IMR-90 (cell line): ENCODE measurements at regions not wholly inside any gene's neighbourhood (a gene's known extent, or its start where the extent isn't known, plus 50 kb on each side); places are given as distances from the start of the nearest gene placed in this dataset.

Experiments
- ATAC-seq: fragments of 200-7000 bp; cut with Tn5 transposase; 2 replicates; pipeline ENCODE4 v1.9.1; 2020; ENCODE audit warnings: low read depth, mild to moderate bottlenecking, moderate library complexity
- BruUV-seq: library from RNA; stranded (reverse); fragments of 400-500 nt; replicated peaks from 2 replicates; lab custom pipeline; 2021; lab: Mats Ljungman, UMichigan
- CTCF ChIA-PET: fragments of 300-600 bp; formaldehyde crosslinking; extraction: SDS; loops from one replicate; lab custom pipeline; 2021; ENCODE audit warnings: antibody characterized with exemption; lab: Yijun Ruan, JAX
- POLR2A ChIA-PET: fragments of 300-600 bp; sonication (Branson Sonifier 250); formaldehyde crosslinking; loops from one replicate; lab custom pipeline; 2022; ENCODE audit warnings: antibody characterized with exemption; ENCODE audit not compliant: unreplicated experiment; lab: Charles Lee
- DNase-seq: peaks from one replicate; pipeline ENCODE4 v3.0.0; 2013
- H2AFZ ChIP-seq: replicated peaks from 2 replicates; pipeline ENCODE3; 2013; ENCODE audit warnings: low read length, mild to moderate bottlenecking; ENCODE audit not compliant: poor library complexity
- H2AK5ac ChIP-seq: 2 replicates; pipeline ENCODE4 v1.6.1; 2013; ENCODE audit warnings: low read depth, low read length, inconsistent platforms
- H2AK9ac ChIP-seq: replicated peaks from 2 replicates; pipeline ENCODE3; 2013; ENCODE audit warnings: mild to moderate bottlenecking, low read depth, low read length, moderate library complexity; ENCODE audit not compliant: poor library complexity
- H2BK120ac ChIP-seq: 2 replicates; pipeline ENCODE4 v1.6.1; 2013; ENCODE audit warnings: low read depth, low read length, inconsistent platforms
- H2BK15ac ChIP-seq: 3 replicates; pipeline ENCODE4 v1.6.1; 2013; ENCODE audit warnings: low read depth, low read length, inconsistent platforms
- H2BK20ac ChIP-seq: 2 replicates; pipeline ENCODE4 v1.6.1; 2013; ENCODE audit warnings: low read depth, mild to moderate bottlenecking, inconsistent platforms, low read length, moderate library complexity
- H2BK5ac ChIP-seq: 2 replicates; pipeline ENCODE4 v1.6.1; 2013; ENCODE audit warnings: mild to moderate bottlenecking, low read depth, low read length, inconsistent platforms; ENCODE audit not compliant: poor library complexity, severe bottlenecking
- H3K14ac ChIP-seq: replicated peaks from 2 replicates; pipeline ENCODE4 v1.6.1; 2013; ENCODE audit warnings: low read depth, low read length, inconsistent platforms
- H3K18ac ChIP-seq: 2 replicates; pipeline ENCODE4 v1.6.1; 2013; ENCODE audit warnings: low read depth, low read length, control low read depth
- H3K23ac ChIP-seq: 2 replicates; pipeline ENCODE4 v1.6.1; 2013; ENCODE audit warnings: low read depth, low read length, inconsistent platforms
- H3K27ac ChIP-seq: 2 replicates; pipeline ENCODE4 v1.5.1; 2013; ENCODE audit warnings: mild to moderate bottlenecking, control low read depth, low read length; ENCODE audit not compliant: insufficient read depth
- H3K27me3 ChIP-seq: 2 replicates; pipeline ENCODE4 v1.6.1; 2013; ENCODE audit warnings: low read length; ENCODE audit not compliant: control insufficient read depth, insufficient read depth
- H3K36me3 ChIP-seq: 2 replicates; pipeline ENCODE4 v1.6.1; 2013; ENCODE audit warnings: low read length, mixed read lengths; ENCODE audit not compliant: control insufficient read depth, insufficient read depth
- H3K4ac ChIP-seq: 2 replicates; pipeline ENCODE4 v1.6.1; 2013; ENCODE audit warnings: low read depth, low read length, inconsistent platforms
- H3K4me1 ChIP-seq: 2 replicates; pipeline ENCODE4 v1.6.1; 2013; ENCODE audit warnings: low read length, mixed read lengths; ENCODE audit not compliant: control insufficient read depth, insufficient read depth
- H3K4me2 ChIP-seq: 2 replicates; pipeline ENCODE4 v1.6.1; 2013; ENCODE audit warnings: low read depth, mild to moderate bottlenecking, control low read depth, low read length, moderate library complexity
- H3K4me3 ChIP-seq: 2 replicates; pipeline ENCODE4 v1.5.1; 2013; ENCODE audit warnings: low read depth, mild to moderate bottlenecking, control low read depth, low read length, moderate library complexity; ENCODE audit not compliant: insufficient read depth
- H3K56ac ChIP-seq: 2 replicates; pipeline ENCODE4 v1.6.1; 2013; ENCODE audit warnings: low read length, inconsistent platforms; ENCODE audit not compliant: insufficient read depth; ENCODE audit errors: extremely low read depth
- H3K79me1 ChIP-seq, 2 experiments: 2 replicates each; pipeline ENCODE4 v1.6.1; 2013; ENCODE audit warnings: low read length in 2 of 2, inconsistent platforms in 1 of 2, low read depth in 1 of 2
- H3K9ac ChIP-seq: 2 replicates; pipeline ENCODE4 v1.6.1; 2013; ENCODE audit warnings: low read depth, low read length, control low read depth
- H3K9me1 ChIP-seq: 2 replicates; pipeline ENCODE4 v1.6.1; 2013; ENCODE audit warnings: low read length, inconsistent platforms; ENCODE audit not compliant: insufficient read depth
- H3K9me3 ChIP-seq: 2 replicates; pipeline ENCODE4 v1.6.1; 2013; ENCODE audit warnings: low read length; ENCODE audit not compliant: control insufficient read depth, insufficient read depth
- H4K20me1 ChIP-seq: 2 replicates; pipeline ENCODE4 v1.6.1; 2013; ENCODE audit warnings: low read length, inconsistent platforms; ENCODE audit not compliant: insufficient read depth
- H4K5ac ChIP-seq: 2 replicates; pipeline ENCODE4 v1.6.1; 2013; ENCODE audit warnings: mild to moderate bottlenecking, low read depth, low read length, control low read depth
- H4K8ac ChIP-seq, 2 experiments: 2 replicates each; pipeline ENCODE4 v1.6.1; 2013; ENCODE audit warnings: low read depth in 2 of 2, low read length in 2 of 2, control low read depth in 1 of 2, inconsistent platforms in 1 of 2
- H4K91ac ChIP-seq: 2 replicates; pipeline ENCODE4 v1.6.1; 2013; ENCODE audit warnings: low read depth, low read length, inconsistent platforms; ENCODE audit not compliant: insufficient read depth
- BHLHE40 ChIP-seq: fragments of 150-350 bp; IDR thresholded peaks from 2 replicates; pipeline ENCODE4 v1.6.1; 2016; ENCODE audit warnings: mild to moderate bottlenecking, low read depth, low read length
- CEBPB ChIP-seq: IDR thresholded peaks from 2 replicates; pipeline ENCODE4 v1.6.1; 2012; ENCODE audit warnings: low read depth, low read length, improper control_type of control experiment
- ELK1 ChIP-seq: fragments of 150-350 bp; IDR thresholded peaks from 2 replicates; pipeline ENCODE4 v1.6.1; 2016; ENCODE audit warnings: low read depth, mild to moderate bottlenecking, low read length, moderate library complexity, borderline replicate concordance
- MAFK ChIP-seq: IDR thresholded peaks from 2 replicates; pipeline ENCODE4 v1.6.1; 2012; ENCODE audit warnings: low read depth, low read length, improper control_type of control experiment
- POLR2A ChIP-seq: IDR thresholded peaks from 2 replicates; pipeline ENCODE4 v1.6.1; 2012; ENCODE audit warnings: mild to moderate bottlenecking, low read depth, low read length
- RAD21 ChIP-seq: IDR thresholded peaks from 2 replicates; pipeline ENCODE4 v1.6.1; 2012; ENCODE audit warnings: low read length, improper control_type of control experiment
- RCOR1 ChIP-seq: IDR thresholded peaks from 2 replicates; pipeline ENCODE4 v1.6.1; 2012; ENCODE audit warnings: mild to moderate bottlenecking, low read length, improper control_type of control experiment; ENCODE audit not compliant: insufficient replicate concordance
- WGBS, 2 experiments: methylation state at CpG; one replicate each; pipeline versions ENCODE4 v1.1.5 to v1.1.7; 2013; ENCODE audit warnings: missing lambda C conversion rate in 2 of 2; ENCODE audit not compliant: insufficient read length in 1 of 2; ENCODE audit errors: extremely low coverage in 2 of 2; 5-methylcytosine and 5-hydroxymethylcytosine counted together
- dilution Hi-C: fragments of 300-500 bp; cut with HindIII; formaldehyde crosslinking; loops from one replicate; pipeline ENCODE4 v1.14.3; 2018; ENCODE audit warnings: low sequenced_read_pairs; ENCODE audit not compliant: unreplicated experiment
- in situ Hi-C: fragments of 300-500 bp; cut with MboI; formaldehyde crosslinking; loops from 3 replicates; pipeline ENCODE4 v1.14.3; 2019; ENCODE audit warnings: low sequenced_read_pairs, inconsistent platforms, mixed read lengths
- intact Hi-C: fragments of 100-400 bp; cut with micrococcal nuclease; formaldehyde crosslinking; loops from 2 replicates; pipeline ENCODE4 v1.10.0; 2022

GRCh38 chr11:25862159-25862558 lies 469.8 kb upstream of the ANO3 start:
- Histone ChIP-seq H3K79me1 (no peaks in the 10 kb centered on the region), H3K4me3 (no peak overlapping the region), H2AK9ac (no peak overlapping the region), H2BK20ac (no peak overlapping the region), H4K20me1 (no peaks in the 10 kb centered on the region), H3K56ac (no peak overlapping the region), H4K8ac (no peak overlapping the region), H3K4me2 (no peak overlapping the region), H3K9me1 (no peaks in the 10 kb centered on the region), H3K23ac (no peak overlapping the region), H3K27me3 (no peaks in the 10 kb centered on the region), H3K4ac (no peak overlapping the region), H2BK120ac (no peak overlapping the region), H3K36me3 (no peaks in the 10 kb centered on the region), H3K27ac (no peak overlapping the region), H3K9me3 (no peaks in the 10 kb centered on the region), H3K18ac (no peak overlapping the region), H2BK5ac (no peak overlapping the region), H2AFZ (no peak overlapping the region), H4K91ac (no peak overlapping the region), H2BK15ac (no peak overlapping the region), H3K14ac (no peak overlapping the region), H3K4me1 (no peaks in the 10 kb centered on the region), H2AK5ac (no peak overlapping the region), H3K9ac (no peak overlapping the region), H4K5ac (no peak overlapping the region)
- dilution Hi-C loops, result no loop called here
- no CpG with 5 or more reads among the region's 1 CpG for WGBS, 2 experiments
- POLR2A ChIA-PET, result no interaction called here
- DNase-seq, result no peak
- no peak for ATAC-seq
- intact Hi-C loops, result no loop called here
- TF ChIP-seq CEBPB, result no peak
- TF ChIP-seq BHLHE40, result no peak
- TF ChIP-seq POLR2A, result no peak
- no peak for TF ChIP-seq RAD21
- TF ChIP-seq RCOR1, result no peak
- no peak for TF ChIP-seq ELK1
- TF ChIP-seq MAFK, result peak; percentile 46
- BruUV-seq, result no TSS peak
- in situ Hi-C loops, result no loop called here
- CTCF ChIA-PET, result interaction anchor here (0.7 kb wide), 1 partner anchor 20 kb away, joined by 3 read pairs; no protein-coding TSS in a partner anchor
